ENCODE measurements at regions not wholly inside any gene's neighbourhood (a gene's known extent, or its start where the extent isn't known, plus 50 kb on each side); places are given as distances from the start of the nearest gene placed in this dataset.
"Not testable (repeated sequence)": the region's sequence is repeated elsewhere in the genome, so short reads cannot be mapped to it uniquely, and the experiment has no call there.

- no peaks in the 10 kb centered on the region for H3K36me3 Mint-ChIP-seq (ENCODE audit: low read depth)
- TF ChIP-seq CTCF (IDR thresholded peaks at IDR 0.05) = no peak
- peaks cover 7% of the 10 kb centered on the region for H3K9me3 Mint-ChIP-seq
- no peak overlapping the region for H3K4me3 Mint-ChIP-seq
- DNase-seq = no peak
- no peaks in the 10 kb centered on the region for H3K27me3 Mint-ChIP-seq (ENCODE audit: low read depth, poor library complexity)
- H3K4me1 Mint-ChIP-seq = no peaks in the 10 kb centered on the region
- no peak overlapping the region for H3K27ac Mint-ChIP-seq
These were observed 1035.1 kb upstream of the PCDH20 start for GRCh38 chr13:62450759-62451158.

- H3K4me1 Mint-ChIP-seq; H3K36me3 Mint-ChIP-seq (ENCODE audit: low read depth); DNase-seq; H3K4me3 Mint-ChIP-seq; H3K9me3 Mint-ChIP-seq; H3K27me3 Mint-ChIP-seq (ENCODE audit: low read depth, poor library complexity); H3K27ac Mint-ChIP-seq: not testable (repeated sequence)
These were observed 1032.2 kb upstream of the PCDH20 start for GRCh38 chr13:62447771-62448382.

- Mint-ChIP-seq H3K27ac (no peak overlapping the region), H3K9me3 (peaks cover 7% of the 10 kb centered on the region), H3K36me3 (ENCODE audit: low read depth) (no peaks in the 10 kb centered on the region), H3K4me1 (no peaks in the 10 kb centered on the region), H3K4me3 (no peak overlapping the region), H3K27me3 (ENCODE audit: low read depth, poor library complexity) (no peaks in the 10 kb centered on the region)
- no peak for DNase-seq
- no peak for TF ChIP-seq CTCF (IDR thresholded peaks at IDR 0.05)
These were observed 1029.2 kb upstream of the PCDH20 start for GRCh38 chr13:62444805-62445204.

GRCh38 chr13:62434081-62434480 is 1018.4 kb upstream of the PCDH20 start:
- H3K36me3 Mint-ChIP-seq (ENCODE audit: low read depth) = no peaks in the 10 kb centered on the region
- H3K4me1 Mint-ChIP-seq = no peaks in the 10 kb centered on the region
- H3K4me3 Mint-ChIP-seq = no peak overlapping the region
- H3K27ac Mint-ChIP-seq = no peak overlapping the region
- no peak for TF ChIP-seq CTCF (IDR thresholded peaks at IDR 0.05)
- H3K9me3 Mint-ChIP-seq = no peaks in the 10 kb centered on the region
- H3K27me3 Mint-ChIP-seq (ENCODE audit: low read depth, poor library complexity) = no peaks in the 10 kb centered on the region
- DNase-seq = no peak

GRCh38 chr13:62433660-62434059 is 1018.0 kb upstream of the PCDH20 start:
- Mint-ChIP-seq H3K27ac (no peak overlapping the region), H3K27me3 (ENCODE audit: low read depth, poor library complexity) (no peaks in the 10 kb centered on the region), H3K4me3 (no peak overlapping the region), H3K9me3 (no peaks in the 10 kb centered on the region), H3K36me3 (ENCODE audit: low read depth) (no peaks in the 10 kb centered on the region), H3K4me1 (no peaks in the 10 kb centered on the region)
- DNase-seq = no peak
- no peak for TF ChIP-seq CTCF (IDR thresholded peaks at IDR 0.05)

- Mint-ChIP-seq H3K27ac (no peak overlapping the region), H3K4me1 (no peaks in the 10 kb centered on the region), H3K4me3 (no peak overlapping the region), H3K36me3 (ENCODE audit: low read depth) (no peaks in the 10 kb centered on the region), H3K27me3 (ENCODE audit: low read depth, poor library complexity) (no peaks in the 10 kb centered on the region), H3K9me3 (no peaks in the 10 kb centered on the region)
- no peak for TF ChIP-seq CTCF (IDR thresholded peaks at IDR 0.05)
- DNase-seq = no peak
These were observed 1017.3 kb upstream of the PCDH20 start for GRCh38 chr13:62432906-62433305.
